Left lung (tissue), 4 donors: ENCODE measurements at regions not wholly inside any gene's neighbourhood (a gene's known extent, or its start where the extent isn't known, plus 50 kb on each side); places are given as distances from the start of the nearest gene placed in this dataset.
A peak's percentile ranks its signal among the peaks of the same experiment; 100 is the strongest.

ENCODE experiments used
- ATAC-seq: fragments of 200-7000 bp; cut with Tn5 transposase; one replicate; pipeline ENCODE4 v1.9.1; 2020; ENCODE audit warnings: moderate library complexity
- DNase-seq, 4 donors: peaks; one replicate each; pipeline ENCODE4 v3.0.0-alpha.2; 2013 to 2020
- H3K27ac ChIP-seq, 2 donors: fragments of 200-600 bp; sonication (generic) in 1 of 2; one replicate each; pipeline versions ENCODE4 v1.5.0 to v1.8.0; 2020 to 2021
- H3K27me3 ChIP-seq, 2 donors: fragments of 200-600 bp; sonication (generic) in 1 of 2; one replicate each; pipeline versions ENCODE4 v1.5.0 to v1.8.0; 2020 to 2021
- H3K36me3 ChIP-seq, 2 donors: fragments of 200-600 bp; sonication (generic) in 1 of 2; one replicate each; pipeline versions ENCODE4 v1.5.0 to v1.8.0; 2020 to 2021
- H3K4me1 ChIP-seq, 2 donors: fragments of 200-600 bp; one replicate each; pipeline ENCODE4 v1.8.0; 2021
- H3K4me3 ChIP-seq, 2 donors: fragments of 200-600 bp; sonication (generic) in 1 of 2; one replicate each; pipeline versions ENCODE4 v1.5.0 to v1.8.0; 2020 to 2021; ENCODE audit warnings: mild to moderate bottlenecking in 1 of 2
- H3K9me3 ChIP-seq, 2 donors: fragments of 200-600 bp; sonication (generic) in 1 of 2; one replicate each; pipeline versions ENCODE4 v1.5.0 to v1.8.0; 2020 to 2021
- CTCF ChIP-seq, 2 donors: fragments of 200-600 bp; sonication (generic) in 1 of 2; IDR thresholded peaks; one replicate each; pipeline versions ENCODE4 v1.5.0 to v1.8.0; 2021; ENCODE audit warnings: antibody characterized with exemption in 2 of 2
- intact Hi-C, 2 donors: fragments of 100-400 bp; cut with DNase I; formaldehyde crosslinking; loops; one replicate each; pipeline versions ENCODE4 v1.11.2 to v1.14.2; 2022
- donor health status: DM: no; HTN: yes; CAD: no.
- donor health status: DM: no; HTN: no; CAD: no.

GRCh38 chr4:91914176-91914804 lies 389.5 kb upstream of the GRID2 start:
- no peak for TF ChIP-seq CTCF (IDR thresholded peaks at IDR 0.05)
- no peaks in the 10 kb centered on the region for H3K27me3 ChIP-seq
- no peak overlapping the region for H3K27ac ChIP-seq
- peak; percentile 65 for ATAC-seq
- no peaks in the 10 kb centered on the region for H3K4me1 ChIP-seq
- intact Hi-C loops, result no loop called here
- no peaks in the 10 kb centered on the region for H3K36me3 ChIP-seq
- no peak overlapping the region for H3K4me3 ChIP-seq
- DNase-seq, result no peak
- H3K9me3 ChIP-seq, result no peaks in the 10 kb centered on the region

- Histone ChIP-seq H3K4me1 (no peaks in the 10 kb centered on the region), H3K36me3 (no peaks in the 10 kb centered on the region), H3K27ac (no peak overlapping the region), H3K27me3 (no peaks in the 10 kb centered on the region), H3K9me3 (no peaks in the 10 kb centered on the region), H3K4me3 (no peak overlapping the region)
- DNase-seq, result no peak
- no peak for TF ChIP-seq CTCF (IDR thresholded peaks at IDR 0.05)
- intact Hi-C loops, result no loop called here
- ATAC-seq, result no peak
These were observed 387.5 kb upstream of the GRID2 start for GRCh38 chr4:91916219-91916618.

- Histone ChIP-seq H3K27ac (no peak overlapping the region), H3K36me3 (no peaks in the 10 kb centered on the region), H3K27me3 (no peaks in the 10 kb centered on the region), H3K4me1 (no peaks in the 10 kb centered on the region), H3K4me3 (no peak overlapping the region), H3K9me3 (peaks cover 0 to 5% of the 10 kb centered on the region in 2 donors)
- DNase-seq, result peak in 1 of 4 donors; percentile 55
- intact Hi-C loops, result no loop called here
- ATAC-seq, result no peak
- TF ChIP-seq CTCF (IDR thresholded peaks at IDR 0.05), result no peak
These were observed 379.1 kb upstream of the GRID2 start for GRCh38 chr4:91924625-91925024.

DNA sequence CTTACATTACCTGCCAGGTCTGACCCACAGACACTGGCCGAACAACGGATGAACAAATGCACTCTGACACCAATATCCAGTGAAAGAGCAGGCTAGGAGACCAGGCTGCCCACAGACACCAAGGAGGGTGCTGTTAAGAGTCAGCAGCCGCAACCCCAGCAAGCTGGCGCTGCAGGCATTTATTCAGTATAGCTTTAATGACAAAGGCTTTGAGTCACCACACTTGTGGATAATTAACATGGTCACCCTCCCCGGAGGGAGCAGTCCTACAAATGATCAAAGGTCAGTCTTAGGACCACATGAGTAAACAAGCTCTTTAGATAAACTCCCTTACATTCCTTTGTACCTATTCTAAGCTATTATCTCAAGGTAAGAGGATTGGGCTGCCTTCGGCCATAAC lies 368.5 kb upstream of the GRID2 start:
- no peak overlapping the region for H3K27ac ChIP-seq
- H3K4me1 ChIP-seq, result no peaks in the 10 kb centered on the region
- no peaks in the 10 kb centered on the region for H3K9me3 ChIP-seq
- ATAC-seq (no peak), DNase-seq (peak in 1 of 4 donors; percentile 14)
- no peak overlapping the region for H3K4me3 ChIP-seq
- no peaks in the 10 kb centered on the region for H3K36me3 ChIP-seq
- H3K27me3 ChIP-seq, result no peaks in the 10 kb centered on the region
- intact Hi-C loops, result no loop called here
- TF ChIP-seq CTCF (IDR thresholded peaks at IDR 0.05), result no peak

GRCh38 chr4:91936311-91936710 lies 367.5 kb upstream of the GRID2 start:
- no peaks in the 10 kb centered on the region for H3K4me1 ChIP-seq
- no peak overlapping the region for H3K4me3 ChIP-seq
- H3K36me3 ChIP-seq, result no peaks in the 10 kb centered on the region
- no peaks in the 10 kb centered on the region for H3K27me3 ChIP-seq
- intact Hi-C loops, result no loop called here
- H3K9me3 ChIP-seq, result no peaks in the 10 kb centered on the region
- no peak for TF ChIP-seq CTCF (IDR thresholded peaks at IDR 0.05)
- ATAC-seq (no peak), DNase-seq (peak in 2 of 4 donors; percentile 11 to 44)
- H3K27ac ChIP-seq, result no peak overlapping the region
